ENCODE measurements at regions not wholly inside any gene's neighbourhood (a gene's known extent, or its start where the extent isn't known, plus 50 kb on each side); places are given as distances from the start of the nearest gene placed in this dataset.
"Not testable (repeated sequence)": the region's sequence is repeated elsewhere in the genome, so short reads cannot be mapped to it uniquely, and the experiment has no call there.

DNA sequence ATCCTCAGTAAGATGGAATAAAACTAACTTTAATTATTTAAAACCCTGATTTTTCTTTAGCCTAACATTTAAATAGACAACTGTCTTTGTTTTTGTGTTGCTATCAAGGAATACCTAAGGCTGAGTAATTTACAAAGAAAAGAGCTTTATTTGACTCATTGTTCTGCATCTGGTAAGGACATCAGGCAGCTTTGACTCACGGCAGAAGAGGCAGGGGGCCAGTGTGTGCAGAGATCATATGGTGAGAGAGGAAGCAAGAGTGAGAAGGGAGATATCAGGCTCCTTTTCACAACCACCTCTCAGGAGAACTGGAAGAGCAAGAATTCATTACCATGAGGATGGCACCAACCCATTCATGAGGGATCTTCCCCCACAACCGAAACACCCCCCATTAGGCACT lies 64.6 kb upstream of the TFPI start:
- CTCF ChIA-PET, result interaction anchor here (1.2 kb wide), 1 partner anchor 893 kb away, joined by 3 read pairs; no protein-coding TSS in a partner anchor
- no CpG with 5 or more reads among the region's 2 CpGs for WGBS (ENCODE audit: insufficient coverage)
- H3K27ac ChIP-seq (ENCODE audit: insufficient read depth in 1 of 2, low read depth in 1 of 2, low read length in 2 of 2, poor library complexity in 1 of 2, severe bottlenecking in 2 of 2), result no peak overlapping the region
- DNase-seq, result no peak
- POLR2A ChIA-PET, result no interaction called here
- H3K36me3 ChIP-seq (ENCODE audit: control insufficient read depth in 4 of 4, insufficient read depth in 4 of 4, low read length in 3 of 4), result no peaks in the 10 kb centered on the region
- no peak overlapping the region for H3K4me3 ChIP-seq (ENCODE audit: control insufficient read depth in 1 of 7, extremely low read depth in 1 of 7, insufficient read depth in 4 of 7, low read depth in 2 of 7, low read length in 6 of 7)
- H3K4me1 ChIP-seq (ENCODE audit: control extremely low read depth in 1 of 4, control insufficient read depth in 4 of 4, insufficient read depth in 4 of 4, low read length in 3 of 4), result no peaks in the 10 kb centered on the region
- no peaks in the 10 kb centered on the region for H3K27me3 ChIP-seq (replicated peaks in 2 of 5; ENCODE audit: control insufficient read depth in 4 of 5, insufficient read depth in 5 of 5, low read length in 4 of 5)
- H3K9me3 ChIP-seq (ENCODE audit: control extremely low read depth in 1 of 5, control insufficient read depth in 4 of 5, insufficient read depth in 2 of 5, low read depth in 1 of 5, low read length in 4 of 5), result no peaks in the 10 kb centered on the region

DNA sequence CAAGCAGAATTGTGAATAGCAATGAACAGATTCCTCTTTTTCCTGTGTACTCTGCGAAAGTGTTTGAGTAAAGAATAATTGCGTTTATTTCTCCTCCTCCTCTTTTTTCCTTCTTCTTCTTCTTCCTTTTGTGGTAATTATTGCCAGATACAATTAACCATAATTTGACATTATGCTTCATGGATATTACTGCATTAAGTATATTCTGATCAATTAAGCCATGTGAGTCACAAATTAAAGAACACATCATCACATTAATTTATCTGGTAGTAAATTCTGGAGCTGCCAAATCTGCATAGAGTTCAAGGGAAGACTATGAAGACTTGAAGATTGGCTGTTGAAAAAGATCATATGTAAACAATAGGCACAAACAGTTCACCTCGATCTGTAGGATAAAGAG lies 72.9 kb upstream of the TFPI start:
- Histone ChIP-seq H3K27me3 (replicated peaks in 2 of 5; ENCODE audit: control insufficient read depth in 4 of 5, insufficient read depth in 5 of 5, low read length in 4 of 5) (no peaks in the 10 kb centered on the region), H3K4me3 (ENCODE audit: control insufficient read depth in 1 of 7, extremely low read depth in 1 of 7, insufficient read depth in 4 of 7, low read depth in 2 of 7, low read length in 6 of 7) (no peak overlapping the region), H3K9me3 (ENCODE audit: control extremely low read depth in 1 of 5, control insufficient read depth in 4 of 5, insufficient read depth in 2 of 5, low read depth in 1 of 5, low read length in 4 of 5) (no peaks in the 10 kb centered on the region), H3K36me3 (ENCODE audit: control insufficient read depth in 4 of 4, insufficient read depth in 4 of 4, low read length in 3 of 4) (no peaks in the 10 kb centered on the region), H3K27ac (ENCODE audit: insufficient read depth in 1 of 2, low read depth in 1 of 2, low read length in 2 of 2, poor library complexity in 1 of 2, severe bottlenecking in 2 of 2) (no peak overlapping the region), H3K4me1 (ENCODE audit: control extremely low read depth in 1 of 4, control insufficient read depth in 4 of 4, insufficient read depth in 4 of 4, low read length in 3 of 4) (no peaks in the 10 kb centered on the region)
- ChIA-PET POLR2A (interaction anchor here (0.7 kb wide), 1 partner anchor 67 kb away, joined by 4 read pairs; no protein-coding TSS in a partner anchor), CTCF (no interaction called here)
- DNase-seq, result no peak
- no CpG with 5 or more reads among the region's 3 CpGs for WGBS (ENCODE audit: insufficient coverage)

DNA sequence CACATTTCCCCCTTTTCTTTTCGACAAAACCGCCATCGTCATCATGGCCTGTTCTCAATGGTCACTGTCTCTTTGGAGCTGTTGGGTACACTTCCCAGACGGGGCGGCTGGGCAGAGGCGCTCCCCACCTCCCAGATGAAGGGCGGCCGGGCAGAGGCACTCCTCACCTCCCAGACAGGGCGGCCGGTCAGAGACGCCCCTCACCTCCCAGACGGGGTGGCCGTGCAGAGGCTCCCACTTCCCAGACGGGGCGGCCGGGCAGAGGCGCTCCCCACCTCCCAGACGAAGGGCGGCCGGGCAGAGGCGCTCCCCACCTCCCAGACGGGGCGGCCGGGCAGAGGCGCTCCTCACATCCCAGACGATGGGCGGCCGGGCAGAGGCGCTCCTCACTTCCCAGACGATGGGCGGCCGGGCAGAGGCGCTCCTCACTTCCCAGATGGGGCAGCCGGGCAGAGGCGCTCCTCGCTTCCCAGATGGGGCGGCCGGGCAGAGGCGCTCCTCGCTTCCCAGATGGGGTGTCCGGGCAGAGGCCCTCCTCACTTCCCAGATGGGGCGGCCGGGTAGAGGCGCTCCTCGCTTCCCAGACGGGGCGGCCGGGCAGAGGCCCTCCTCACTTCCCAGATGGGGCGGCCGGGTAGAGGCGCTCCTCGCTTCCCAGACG lies 82.6 kb upstream of the TFPI start:
- POLR2A ChIA-PET; H3K9me3 ChIP-seq (ENCODE audit: control extremely low read depth in 1 of 5, control insufficient read depth in 4 of 5, insufficient read depth in 2 of 5, low read depth in 1 of 5, low read length in 4 of 5); H3K27me3 ChIP-seq (replicated peaks in 2 of 5; ENCODE audit: control insufficient read depth in 4 of 5, insufficient read depth in 5 of 5, low read length in 4 of 5); H3K4me3 ChIP-seq (ENCODE audit: control insufficient read depth in 1 of 7, extremely low read depth in 1 of 7, insufficient read depth in 4 of 7, low read depth in 2 of 7, low read length in 6 of 7); CTCF ChIA-PET; H3K4me1 ChIP-seq (ENCODE audit: control extremely low read depth in 1 of 4, control insufficient read depth in 4 of 4, insufficient read depth in 4 of 4, low read length in 3 of 4); DNase-seq; H3K36me3 ChIP-seq (ENCODE audit: control insufficient read depth in 4 of 4, insufficient read depth in 4 of 4, low read length in 3 of 4); H3K27ac ChIP-seq (ENCODE audit: insufficient read depth in 1 of 2, low read depth in 1 of 2, low read length in 2 of 2, poor library complexity in 1 of 2, severe bottlenecking in 2 of 2): not testable (repeated sequence)
- 99% methylated on average over 16 of the region's 53 CpGs for WGBS (ENCODE audit: insufficient coverage)

DNA sequence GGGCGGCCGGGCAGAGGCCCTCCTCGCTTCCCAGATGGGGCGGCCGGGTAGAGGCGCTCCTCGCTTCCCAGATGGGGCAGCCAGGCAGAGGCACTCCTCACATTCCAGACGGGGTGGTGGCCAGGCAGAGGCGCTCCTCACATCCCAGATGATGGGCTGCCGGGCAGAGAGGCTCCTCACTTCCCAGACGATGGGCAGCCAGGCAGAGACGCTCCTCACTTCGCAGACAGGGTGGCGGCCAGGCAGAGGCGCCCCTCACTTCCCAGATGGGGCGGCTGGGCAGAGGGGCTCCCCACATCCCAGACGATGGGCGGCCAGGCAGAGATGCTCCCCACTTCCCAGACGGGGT lies 83.1 kb upstream of the TFPI start:
- H3K27me3 ChIP-seq (replicated peaks in 2 of 5; ENCODE audit: control insufficient read depth in 4 of 5, insufficient read depth in 5 of 5, low read length in 4 of 5); H3K9me3 ChIP-seq (ENCODE audit: control extremely low read depth in 1 of 5, control insufficient read depth in 4 of 5, insufficient read depth in 2 of 5, low read depth in 1 of 5, low read length in 4 of 5); H3K36me3 ChIP-seq (ENCODE audit: control insufficient read depth in 4 of 4, insufficient read depth in 4 of 4, low read length in 3 of 4); H3K27ac ChIP-seq (ENCODE audit: insufficient read depth in 1 of 2, low read depth in 1 of 2, low read length in 2 of 2, poor library complexity in 1 of 2, severe bottlenecking in 2 of 2); H3K4me3 ChIP-seq (ENCODE audit: control insufficient read depth in 1 of 7, extremely low read depth in 1 of 7, insufficient read depth in 4 of 7, low read depth in 2 of 7, low read length in 6 of 7); H3K4me1 ChIP-seq (ENCODE audit: control extremely low read depth in 1 of 4, control insufficient read depth in 4 of 4, insufficient read depth in 4 of 4, low read length in 3 of 4); CTCF ChIA-PET; DNase-seq; POLR2A ChIA-PET: not testable (repeated sequence)
- WGBS (ENCODE audit: insufficient coverage), result 100% methylated on average over 14 of the region's 19 CpGs

DNA sequence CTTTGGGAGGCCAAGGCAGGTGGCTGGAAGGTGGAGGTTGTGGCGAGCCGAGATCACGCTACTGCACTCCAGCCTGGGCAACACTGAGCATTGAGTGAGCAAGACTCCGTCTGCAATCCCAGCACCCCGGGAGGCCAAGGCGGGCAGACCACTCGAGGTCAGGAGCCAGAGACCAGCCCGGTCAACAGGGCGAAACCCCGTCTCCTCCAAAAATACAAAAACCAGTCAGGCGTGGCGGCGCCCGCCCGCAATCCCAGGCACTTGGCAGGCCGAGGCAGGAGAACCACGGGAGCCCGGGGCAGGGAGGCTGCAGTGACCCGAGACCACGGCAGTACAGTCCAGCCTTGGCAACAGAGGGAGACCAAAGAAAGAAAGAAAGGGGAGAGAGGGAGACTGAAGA lies 83.5 kb upstream of the TFPI start:
- H3K27me3 ChIP-seq (replicated peaks in 2 of 5; ENCODE audit: control insufficient read depth in 4 of 5, insufficient read depth in 5 of 5, low read length in 4 of 5); DNase-seq; H3K36me3 ChIP-seq (ENCODE audit: control insufficient read depth in 4 of 4, insufficient read depth in 4 of 4, low read length in 3 of 4); H3K4me1 ChIP-seq (ENCODE audit: control extremely low read depth in 1 of 4, control insufficient read depth in 4 of 4, insufficient read depth in 4 of 4, low read length in 3 of 4); POLR2A ChIA-PET; H3K4me3 ChIP-seq (ENCODE audit: control insufficient read depth in 1 of 7, extremely low read depth in 1 of 7, insufficient read depth in 4 of 7, low read depth in 2 of 7, low read length in 6 of 7); H3K9me3 ChIP-seq (ENCODE audit: control extremely low read depth in 1 of 5, control insufficient read depth in 4 of 5, insufficient read depth in 2 of 5, low read depth in 1 of 5, low read length in 4 of 5); H3K27ac ChIP-seq (ENCODE audit: insufficient read depth in 1 of 2, low read depth in 1 of 2, low read length in 2 of 2, poor library complexity in 1 of 2, severe bottlenecking in 2 of 2); CTCF ChIA-PET: not testable (repeated sequence)
- WGBS (ENCODE audit: insufficient coverage), result 93% methylated on average over 16 of the region's 20 CpGs

DNA sequence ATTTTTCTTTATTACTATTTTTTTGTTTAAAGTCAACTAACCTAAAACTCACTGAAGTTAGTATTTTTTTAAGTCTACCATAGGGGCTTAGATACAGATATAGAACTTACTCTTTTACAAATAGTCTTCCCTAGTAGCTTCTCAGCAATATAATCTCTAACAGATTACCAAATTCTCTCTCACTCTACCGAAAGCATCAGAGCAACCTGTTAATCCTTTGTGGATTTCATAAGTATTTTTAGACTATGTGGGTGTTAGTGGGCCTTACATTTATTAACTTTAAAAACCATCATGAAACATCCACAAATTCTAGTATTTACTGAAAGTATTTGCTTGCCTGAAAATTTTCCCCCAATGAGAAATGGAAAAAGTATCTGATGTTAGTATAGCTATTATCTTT lies 84.6 kb upstream of the TFPI start:
- no peak for DNase-seq
- POLR2A ChIA-PET, result no interaction called here
- CTCF ChIA-PET, result no interaction called here
- no CpG with 5 or more reads among the region's 1 CpG for WGBS (ENCODE audit: insufficient coverage)
- Histone ChIP-seq H3K9me3 (ENCODE audit: control extremely low read depth in 1 of 5, control insufficient read depth in 4 of 5, insufficient read depth in 2 of 5, low read depth in 1 of 5, low read length in 4 of 5) (no peaks in the 10 kb centered on the region), H3K27me3 (replicated peaks in 2 of 5; ENCODE audit: control insufficient read depth in 4 of 5, insufficient read depth in 5 of 5, low read length in 4 of 5) (no peaks in the 10 kb centered on the region), H3K36me3 (ENCODE audit: control insufficient read depth in 4 of 4, insufficient read depth in 4 of 4, low read length in 3 of 4) (no peaks in the 10 kb centered on the region), H3K4me1 (ENCODE audit: control extremely low read depth in 1 of 4, control insufficient read depth in 4 of 4, insufficient read depth in 4 of 4, low read length in 3 of 4) (no peaks in the 10 kb centered on the region), H3K4me3 (ENCODE audit: control insufficient read depth in 1 of 7, extremely low read depth in 1 of 7, insufficient read depth in 4 of 7, low read depth in 2 of 7, low read length in 6 of 7) (no peak overlapping the region), H3K27ac (ENCODE audit: insufficient read depth in 1 of 2, low read depth in 1 of 2, low read length in 2 of 2, poor library complexity in 1 of 2, severe bottlenecking in 2 of 2) (no peak overlapping the region)

DNA sequence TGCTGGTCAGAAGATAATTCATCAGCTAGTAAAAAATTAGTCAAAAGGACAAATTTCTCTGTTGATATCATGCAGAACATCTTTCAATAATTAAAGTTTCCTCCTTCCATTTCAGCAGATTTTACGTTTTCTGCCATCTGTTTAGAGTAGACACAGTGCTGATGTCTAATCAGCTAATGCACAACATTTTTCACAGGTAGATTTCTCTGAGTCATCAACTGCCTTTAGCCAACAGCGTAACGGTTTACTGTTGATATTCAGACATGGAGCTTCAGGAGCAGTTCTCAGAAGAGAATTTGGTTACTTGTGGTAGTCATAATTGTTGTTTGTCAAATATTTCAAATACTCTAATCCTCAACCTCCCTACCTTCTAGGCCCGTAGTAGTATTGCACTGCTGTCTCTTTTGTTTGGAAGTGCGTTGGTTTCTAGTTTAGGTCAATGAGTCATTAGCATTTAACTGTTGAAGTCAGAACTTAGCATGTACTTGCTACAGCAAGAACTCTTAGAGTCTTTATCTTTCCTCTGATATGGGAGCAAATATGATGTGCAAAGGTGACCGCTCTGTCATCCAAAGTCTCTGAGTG lies 86.8 kb upstream of the TFPI start:
- no peak overlapping the region for H3K27ac ChIP-seq (ENCODE audit: insufficient read depth in 1 of 2, low read depth in 1 of 2, low read length in 2 of 2, poor library complexity in 1 of 2, severe bottlenecking in 2 of 2)
- H3K9me3 ChIP-seq (ENCODE audit: control extremely low read depth in 1 of 5, control insufficient read depth in 4 of 5, insufficient read depth in 2 of 5, low read depth in 1 of 5, low read length in 4 of 5), result no peaks in the 10 kb centered on the region
- ChIA-PET POLR2A (no interaction called here), CTCF (no interaction called here)
- no peak overlapping the region for H3K4me3 ChIP-seq (ENCODE audit: control insufficient read depth in 1 of 7, extremely low read depth in 1 of 7, insufficient read depth in 4 of 7, low read depth in 2 of 7, low read length in 6 of 7)
- no peaks in the 10 kb centered on the region for H3K4me1 ChIP-seq (ENCODE audit: control extremely low read depth in 1 of 4, control insufficient read depth in 4 of 4, insufficient read depth in 4 of 4, low read length in 3 of 4)
- no peak for DNase-seq
- H3K36me3 ChIP-seq (ENCODE audit: control insufficient read depth in 4 of 4, insufficient read depth in 4 of 4, low read length in 3 of 4), result no peaks in the 10 kb centered on the region
- WGBS (ENCODE audit: insufficient coverage), result 100% methylated on average over 2 of the region's 6 CpGs
- H3K27me3 ChIP-seq (replicated peaks in 2 of 5; ENCODE audit: control insufficient read depth in 4 of 5, insufficient read depth in 5 of 5, low read length in 4 of 5), result no peaks in the 10 kb centered on the region
